Adrenal gland (tissue), 5 donors: ENCODE measurements at regions not wholly inside any gene's neighbourhood (a gene's known extent, or its start where the extent isn't known, plus 50 kb on each side); places are given as distances from the start of the nearest gene placed in this dataset.

Experiments
- POLR2A ChIP-seq, 2 donors: fragments of 450-650 bp; IDR thresholded peaks; one replicate each; pipeline ENCODE4 v1.6.1; 2017; ENCODE audit warnings: antibody characterized with exemption in 2 of 2, mild to moderate bottlenecking in 2 of 2, moderate library complexity in 1 of 2
- TF ChIP-seq, protein P1 (sequence below), 6 experiments: fragments of 450-650 bp in 4 of 6; fragments of 200-600 bp in 2 of 6; sonication (generic) in 1 of 6; IDR thresholded peaks; 1 replicate in 5 of 6; 2 replicates in 1 of 6; pipeline versions ENCODE4 v1.5.1 to v1.8.0; 2016 to 2021; ENCODE audit warnings: antibody characterized with exemption in 6 of 6, mild to moderate bottlenecking in 2 of 6, moderate library complexity in 1 of 6
- donor health status: DM: no; HTN: no; CAD: no.

DNA sequence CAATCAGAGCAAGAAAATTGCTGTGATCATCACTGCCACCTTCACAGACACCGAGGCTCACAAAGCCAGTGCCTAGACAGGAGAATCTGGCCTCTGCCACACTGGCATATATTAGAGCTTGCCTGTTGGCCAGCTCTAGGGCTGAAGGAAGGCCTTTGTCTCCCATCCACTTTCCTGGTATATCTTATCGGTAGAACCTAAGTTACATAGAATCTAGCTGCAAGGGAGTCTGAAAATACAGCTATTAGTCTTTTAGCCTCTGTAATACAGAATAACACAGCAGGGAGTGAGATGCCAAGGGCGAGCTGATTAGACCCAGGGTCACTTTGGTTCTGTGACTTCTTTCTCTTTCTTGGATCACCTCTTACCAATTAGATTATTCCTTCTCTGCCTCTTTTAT lies 154.9 kb upstream of the KL start:
- TF ChIP-seq, protein P1, sequence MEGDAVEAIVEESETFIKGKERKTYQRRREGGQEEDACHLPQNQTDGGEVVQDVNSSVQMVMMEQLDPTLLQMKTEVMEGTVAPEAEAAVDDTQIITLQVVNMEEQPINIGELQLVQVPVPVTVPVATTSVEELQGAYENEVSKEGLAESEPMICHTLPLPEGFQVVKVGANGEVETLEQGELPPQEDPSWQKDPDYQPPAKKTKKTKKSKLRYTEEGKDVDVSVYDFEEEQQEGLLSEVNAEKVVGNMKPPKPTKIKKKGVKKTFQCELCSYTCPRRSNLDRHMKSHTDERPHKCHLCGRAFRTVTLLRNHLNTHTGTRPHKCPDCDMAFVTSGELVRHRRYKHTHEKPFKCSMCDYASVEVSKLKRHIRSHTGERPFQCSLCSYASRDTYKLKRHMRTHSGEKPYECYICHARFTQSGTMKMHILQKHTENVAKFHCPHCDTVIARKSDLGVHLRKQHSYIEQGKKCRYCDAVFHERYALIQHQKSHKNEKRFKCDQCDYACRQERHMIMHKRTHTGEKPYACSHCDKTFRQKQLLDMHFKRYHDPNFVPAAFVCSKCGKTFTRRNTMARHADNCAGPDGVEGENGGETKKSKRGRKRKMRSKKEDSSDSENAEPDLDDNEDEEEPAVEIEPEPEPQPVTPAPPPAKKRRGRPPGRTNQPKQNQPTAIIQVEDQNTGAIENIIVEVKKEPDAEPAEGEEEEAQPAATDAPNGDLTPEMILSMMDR (IDR thresholded peaks at IDR 0.05), result no peak
- TF ChIP-seq POLR2A (IDR thresholded peaks at IDR 0.05), result no peak
